Adrenal gland (tissue), 9 donors: ENCODE measurements at regions not wholly inside any gene's neighbourhood (a gene's known extent, or its start where the extent isn't known, plus 50 kb on each side); places are given as distances from the start of the nearest gene placed in this dataset.

Experiments
- DNase-seq, 7 donors: peaks; one replicate each; pipeline ENCODE4 v3.0.0-alpha.2; 2019 to 2020
- H3K27ac ChIP-seq, 5 donors: fragments of 200-600 bp; sonication (generic) in 4 of 5; 1 replicate in 3 of 5; 2 replicates in 2 of 5; pipeline versions ENCODE4 v1.5.1 to v1.8.0; 2016 to 2020; ENCODE audit warnings: mild to moderate bottlenecking in 1 of 5
- H3K27me3 ChIP-seq: fragments of 200-600 bp; 2 replicates; pipeline ENCODE4 v1.8.0; 2021
- H3K36me3 ChIP-seq, 2 donors: fragments of 200-600 bp; replicated peaks in 1 of 2; 1 replicate in 1 of 2; 2 replicates in 1 of 2; pipeline versions ENCODE4 v1.5.1 to v1.8.0; 2018 to 2022
- H3K4me1 ChIP-seq, 2 donors: fragments of 200-600 bp; replicated peaks in 1 of 2; 1 replicate in 1 of 2; 2 replicates in 1 of 2; pipeline versions ENCODE4 v1.5.1 to v1.8.0; 2018 to 2021
- H3K4me3 ChIP-seq, 4 donors: fragments of 200-600 bp; sonication (generic) in 3 of 4; one replicate each; pipeline ENCODE4 v1.5.1; 2016 to 2018
- H3K9me3 ChIP-seq, 3 donors: fragments of 200-600 bp; sonication (generic) in 1 of 3; replicated peaks in 1 of 3; 1 replicate in 2 of 3; 2 replicates in 1 of 3; pipeline versions ENCODE4 v1.5.1 to v1.8.0; 2016 to 2021
- CTCF ChIP-seq, 6 experiments: fragments of 450-650 bp in 4 of 6; fragments of 200-600 bp in 2 of 6; sonication (generic) in 1 of 6; IDR thresholded peaks; 1 replicate in 5 of 6; 2 replicates in 1 of 6; pipeline versions ENCODE4 v1.5.1 to v1.8.0; 2016 to 2021; ENCODE audit warnings: antibody characterized with exemption in 6 of 6, mild to moderate bottlenecking in 2 of 6, moderate library complexity in 1 of 6
- POLR2A ChIP-seq, 2 donors: fragments of 450-650 bp; IDR thresholded peaks; one replicate each; pipeline ENCODE4 v1.6.1; 2017; ENCODE audit warnings: antibody characterized with exemption in 2 of 2, mild to moderate bottlenecking in 2 of 2, moderate library complexity in 1 of 2
- WGBS, 4 donors: extraction: QIAGEN DNeasy Blood & Tissue Kit in 2 of 4; methylation state at CpG; one replicate each; pipeline versions ENCODE4 v1.1.5 to v1.1.7; 2013 to 2017; 5-methylcytosine and 5-hydroxymethylcytosine counted together
- intact Hi-C, 2 donors: fragments of 100-400 bp; cut with DNase I; formaldehyde crosslinking; loops; one replicate each; pipeline versions ENCODE4 v1.14.1 to v1.15.0; 2022 to 2023
- small RNA-seq, 2 donors: library from RNA; depleted of rRNA; stranded (forward); fragments of <200 nt; gene quantifications; one replicate each; pipeline ENCODE3, GENCODE V24; 2016
- donor health status: healthy with polysubstance abuse.
- donor health status: Bipolar disorder and iron deficiency.
- donor health status: DM: yes; HTN: yes; CAD: no.
- donor health status: DM: no; HTN: no; CAD: no.
- donor health status: DM: no; HTN: no; CAD: no.

- TF ChIP-seq POLR2A (IDR thresholded peaks at IDR 0.05) (no peak), CTCF (IDR thresholded peaks at IDR 0.05) (no peak)
- Histone ChIP-seq H3K36me3 (no peaks in the 10 kb centered on the region), H3K4me1 (peaks cover under 1 to 1% of the 10 kb centered on the region in 2 donors), H3K9me3 (no peaks in the 10 kb centered on the region), H3K4me3 (no peak overlapping the region), H3K27ac (no peak overlapping the region), H3K27me3 (no peaks in the 10 kb centered on the region)
- no peak for DNase-seq
- intact Hi-C loops = loop anchor here in 1 of 2 donors (5.0 kb wide), 1 partner anchor 49 kb away; no protein-coding TSS in a partner anchor
- WGBS, 4 donors = 91 to 100% (median 94%) methylated on average over 1 to 9 of the region's 9 CpGs
These were observed 53.7 kb upstream of the IER5L start for GRCh38 chr9:129231759-129232158.

DNA sequence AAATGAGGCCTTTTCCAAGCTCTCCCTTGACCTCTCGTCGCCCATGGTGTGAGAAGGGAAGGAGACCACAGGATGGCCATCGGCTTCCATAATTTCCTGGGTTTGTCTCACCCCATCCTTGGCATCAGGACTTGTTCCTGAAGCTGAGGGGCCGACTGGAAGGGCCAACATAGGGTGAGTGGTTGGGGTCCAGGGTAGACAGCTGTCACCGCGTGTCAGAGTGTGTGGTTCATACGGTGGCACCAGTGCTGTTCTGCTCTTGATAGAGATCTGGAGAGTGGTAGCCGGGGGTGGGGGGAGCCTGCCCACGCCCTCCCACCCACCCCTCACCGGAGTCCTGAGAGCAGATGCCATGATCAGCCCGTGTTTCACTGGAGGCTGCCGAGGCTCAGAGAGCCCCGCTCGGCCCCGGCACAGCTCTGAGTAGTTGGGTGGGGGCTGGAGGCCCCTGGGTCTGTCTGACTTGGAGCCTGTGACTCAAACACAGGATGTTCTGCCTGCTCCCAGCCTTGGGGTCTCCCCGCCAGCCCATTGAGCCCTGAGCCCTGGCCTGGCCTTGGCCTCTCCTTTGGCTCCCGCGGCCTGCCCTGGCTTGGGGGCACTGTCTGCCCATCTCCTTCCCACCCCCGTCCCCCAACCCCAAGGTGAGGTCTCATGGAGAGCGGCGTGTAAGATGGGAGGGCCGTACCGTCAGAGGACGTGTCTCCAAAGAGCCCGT is 53.1 kb upstream of the IER5L start:
- no peaks in the 10 kb centered on the region for H3K9me3 ChIP-seq
- 84 to 96% (median 91%) methylated on average over 9 to 25 of the region's 25 CpGs for WGBS, 4 donors
- no peaks in the 10 kb centered on the region for H3K4me1 ChIP-seq
- no peaks in the 10 kb centered on the region for H3K36me3 ChIP-seq
- H3K27ac ChIP-seq = no peak overlapping the region
- no peak for DNase-seq
- intact Hi-C loops = loop anchor here in 1 of 2 donors (5.0 kb wide), 1 partner anchor 49 kb away; no protein-coding TSS in a partner anchor
- H3K27me3 ChIP-seq = no peaks in the 10 kb centered on the region
- no peak overlapping the region for H3K4me3 ChIP-seq
- TF ChIP-seq CTCF (IDR thresholded peaks at IDR 0.05) = no peak
- TF ChIP-seq POLR2A (IDR thresholded peaks at IDR 0.05) = no peak

GRCh38 chr9:129230302-129230701 is 52.2 kb upstream of the IER5L start:
- Histone ChIP-seq H3K4me3 (no peak overlapping the region), H3K27me3 (no peaks in the 10 kb centered on the region), H3K36me3 (no peaks in the 10 kb centered on the region), H3K4me1 (no peaks in the 10 kb centered on the region), H3K27ac (peak overlapping the region in 4 of 5 donors; percentile 36 to 93 (median 78)), H3K9me3 (no peaks in the 10 kb centered on the region)
- no peak for DNase-seq
- TF ChIP-seq POLR2A (IDR thresholded peaks at IDR 0.05) (no peak), CTCF (IDR thresholded peaks at IDR 0.05) (no peak)
- 50 to 93% (median 83%) methylated on average over 2 of the region's 2 CpGs for WGBS, 4 donors
- intact Hi-C loops = loop anchor here in 1 of 2 donors (5.0 kb wide), 1 partner anchor 48 kb away; no protein-coding TSS in a partner anchor

Small RNA genes lying in the stretch of these regions (small RNA-seq; reads per million reads assigned to genes)
- gene AL353803.5 (0 reads per million in 2 donors), gene RN7SL159P (0 reads per million in 2 donors)
